ENCODE measurements at regions not wholly inside any gene's neighbourhood (a gene's known extent, or its start where the extent isn't known, plus 50 kb on each side); places are given as distances from the start of the nearest gene placed in this dataset.
"Not testable (repeated sequence)": the region's sequence is repeated elsewhere in the genome, so short reads cannot be mapped to it uniquely, and the experiment has no call there.

DNA sequence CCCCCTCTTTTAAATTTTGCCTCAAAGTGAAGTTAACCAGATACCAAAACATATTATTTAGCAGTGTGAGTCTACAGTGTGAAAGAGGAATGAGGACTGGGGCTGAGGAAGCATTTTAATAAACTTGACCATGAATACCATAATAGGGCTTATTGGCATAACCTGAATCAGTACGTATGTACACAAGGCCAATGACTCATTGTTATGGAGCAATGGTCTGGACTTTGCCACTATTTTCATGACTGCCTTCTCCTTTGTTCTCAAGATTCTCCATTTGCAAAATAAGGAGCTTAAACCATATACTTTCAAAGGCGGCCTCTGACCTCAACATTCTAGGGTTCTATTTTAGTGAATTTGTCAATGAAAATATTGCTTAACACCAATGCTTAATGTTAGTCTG, 102.8 kb upstream of the OR13H1 start:
- no peak overlapping the region for H3K4me3 ChIP-seq
- H3K9me3 Mint-ChIP-seq, result no peaks in the 10 kb centered on the region
- H3K27ac ChIP-seq, result no peak overlapping the region
- no peaks in the 10 kb centered on the region for H4K20me1 ChIP-seq (ENCODE audit: low read depth)
- H3K27me3 ChIP-seq, result no peaks in the 10 kb centered on the region
- H3K79me2 ChIP-seq (ENCODE audit: low read depth), result no peaks in the 10 kb centered on the region
- no peak for DNase-seq (ENCODE audit: low spot score)
- H3K36me3 ChIP-seq, result no peaks in the 10 kb centered on the region
- peaks cover 9% of the 10 kb centered on the region for H3K4me1 Mint-ChIP-seq
- H3K27me3 Mint-ChIP-seq (ENCODE audit: insufficient read depth, low read depth), result no peaks in the 10 kb centered on the region
- no peak overlapping the region for H3K4me2 ChIP-seq
- no peak overlapping the region for H3K27ac Mint-ChIP-seq
- H3K4me1 ChIP-seq, result no peaks in the 10 kb centered on the region
- TF ChIP-seq, protein P1, sequence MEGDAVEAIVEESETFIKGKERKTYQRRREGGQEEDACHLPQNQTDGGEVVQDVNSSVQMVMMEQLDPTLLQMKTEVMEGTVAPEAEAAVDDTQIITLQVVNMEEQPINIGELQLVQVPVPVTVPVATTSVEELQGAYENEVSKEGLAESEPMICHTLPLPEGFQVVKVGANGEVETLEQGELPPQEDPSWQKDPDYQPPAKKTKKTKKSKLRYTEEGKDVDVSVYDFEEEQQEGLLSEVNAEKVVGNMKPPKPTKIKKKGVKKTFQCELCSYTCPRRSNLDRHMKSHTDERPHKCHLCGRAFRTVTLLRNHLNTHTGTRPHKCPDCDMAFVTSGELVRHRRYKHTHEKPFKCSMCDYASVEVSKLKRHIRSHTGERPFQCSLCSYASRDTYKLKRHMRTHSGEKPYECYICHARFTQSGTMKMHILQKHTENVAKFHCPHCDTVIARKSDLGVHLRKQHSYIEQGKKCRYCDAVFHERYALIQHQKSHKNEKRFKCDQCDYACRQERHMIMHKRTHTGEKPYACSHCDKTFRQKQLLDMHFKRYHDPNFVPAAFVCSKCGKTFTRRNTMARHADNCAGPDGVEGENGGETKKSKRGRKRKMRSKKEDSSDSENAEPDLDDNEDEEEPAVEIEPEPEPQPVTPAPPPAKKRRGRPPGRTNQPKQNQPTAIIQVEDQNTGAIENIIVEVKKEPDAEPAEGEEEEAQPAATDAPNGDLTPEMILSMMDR (IDR thresholded peaks at IDR 0.05), result no peak
- TF ChIP-seq EZH2phosphoT487 (IDR thresholded peaks at IDR 0.05) (no peak), EZH2 (IDR thresholded peaks at IDR 0.05) (no peak)
- no peak overlapping the region for H2AFZ ChIP-seq (replicated peaks)
- no peak overlapping the region for H3K9ac ChIP-seq
- no peaks in the 10 kb centered on the region for H3K36me3 Mint-ChIP-seq
- H3F3A ChIP-seq (ENCODE audit: low read depth), result no peaks in the 10 kb centered on the region
- peaks cover 3% of the 10 kb centered on the region for H3K9me3 ChIP-seq (ENCODE audit: low read depth)
- H3K4me3 Mint-ChIP-seq, result no peak overlapping the region

DNA sequence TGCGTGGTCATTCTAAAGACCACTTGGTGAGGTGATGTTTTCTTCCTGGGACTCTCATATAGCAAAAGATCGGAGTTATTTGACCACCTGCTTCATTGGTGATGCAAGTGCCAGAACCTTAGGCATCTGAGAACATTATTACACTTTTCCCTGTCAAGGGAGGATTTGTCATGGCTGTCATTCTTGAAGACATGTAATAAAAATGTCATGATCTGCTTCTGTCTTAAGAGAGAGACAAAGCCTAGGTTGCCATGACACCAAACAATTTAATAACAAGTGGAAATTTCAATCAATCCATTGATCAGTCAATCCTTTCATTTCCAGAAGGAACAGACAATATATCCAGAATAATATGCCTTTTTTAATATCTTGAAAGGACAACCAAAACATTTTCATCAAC, 97.9 kb upstream of the OR13H1 start:
- H3K9me3 ChIP-seq (ENCODE audit: low read depth), result no peaks in the 10 kb centered on the region
- H3K4me3 Mint-ChIP-seq, result no peak overlapping the region
- no peak for TF ChIP-seq EZH2 (IDR thresholded peaks at IDR 0.05)
- TF ChIP-seq, protein P1 (IDR thresholded peaks at IDR 0.05), result no peak
- no peak for TF ChIP-seq EZH2phosphoT487 (IDR thresholded peaks at IDR 0.05)
- no peak overlapping the region for H3K27ac ChIP-seq
- no peak overlapping the region for H3K27ac Mint-ChIP-seq
- H3K4me3 ChIP-seq, result no peak overlapping the region
- no peaks in the 10 kb centered on the region for H3K36me3 Mint-ChIP-seq
- H3K79me2 ChIP-seq (ENCODE audit: low read depth), result no peaks in the 10 kb centered on the region
- no peaks in the 10 kb centered on the region for H4K20me1 ChIP-seq (ENCODE audit: low read depth)
- no peak overlapping the region for H3K9ac ChIP-seq
- H2AFZ ChIP-seq (replicated peaks), result no peak overlapping the region
- H3K4me2 ChIP-seq, result no peak overlapping the region
- no peaks in the 10 kb centered on the region for H3K4me1 ChIP-seq
- peaks cover 8% of the 10 kb centered on the region for H3K9me3 Mint-ChIP-seq
- H3K4me1 Mint-ChIP-seq, result peaks cover 9% of the 10 kb centered on the region
- H3K36me3 ChIP-seq, result no peaks in the 10 kb centered on the region
- no peak for DNase-seq (ENCODE audit: low spot score)
- peaks cover 2% of the 10 kb centered on the region for H3K27me3 Mint-ChIP-seq (ENCODE audit: insufficient read depth, low read depth)
- no peaks in the 10 kb centered on the region for H3F3A ChIP-seq (ENCODE audit: low read depth)
- no peaks in the 10 kb centered on the region for H3K27me3 ChIP-seq

GRCh38 chrX:131461855-131462254, 82.0 kb upstream of the OR13H1 start:
- DNase-seq (ENCODE audit: low spot score); H3K27me3 Mint-ChIP-seq (ENCODE audit: insufficient read depth, low read depth); H3K36me3 ChIP-seq; H3K27ac Mint-ChIP-seq; H3F3A ChIP-seq (ENCODE audit: low read depth); H3K4me3 ChIP-seq; H3K27ac ChIP-seq; H4K20me1 ChIP-seq (ENCODE audit: low read depth); H2AFZ ChIP-seq (replicated peaks); H3K4me1 ChIP-seq; H3K4me2 ChIP-seq; H3K79me2 ChIP-seq (ENCODE audit: low read depth); H3K36me3 Mint-ChIP-seq; H3K27me3 ChIP-seq; H3K4me1 Mint-ChIP-seq; H3K9ac ChIP-seq; H3K4me3 Mint-ChIP-seq: not testable (repeated sequence)
- peaks cover 14% of the 10 kb centered on the region for H3K9me3 ChIP-seq (ENCODE audit: low read depth)
- H3K9me3 Mint-ChIP-seq, result peaks cover 35% of the 10 kb centered on the region

DNA sequence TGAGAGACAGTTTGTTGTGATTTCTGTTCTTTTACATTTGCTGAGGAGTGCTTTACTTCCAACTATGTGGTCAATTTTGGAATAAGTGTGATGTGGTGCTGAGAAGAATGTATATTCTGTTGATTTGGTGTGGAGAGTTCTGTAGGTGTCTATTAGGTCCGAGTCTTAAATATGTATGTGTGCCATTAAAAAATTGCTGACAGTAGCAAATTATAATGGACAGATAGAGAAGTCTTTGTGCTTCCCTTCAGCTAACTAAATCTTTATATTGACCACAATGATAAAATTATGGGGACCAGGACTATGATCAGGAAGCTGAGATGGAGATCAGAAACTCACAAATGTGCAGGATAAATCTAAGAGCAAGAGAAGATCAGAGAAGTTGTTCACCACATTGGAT, 70.1 kb upstream of the OR13H1 start:
- not testable (repeated sequence) for H3K27me3 Mint-ChIP-seq (ENCODE audit: insufficient read depth, low read depth); H3K4me3 Mint-ChIP-seq; H3K27ac ChIP-seq; H3K4me2 ChIP-seq; H3K79me2 ChIP-seq (ENCODE audit: low read depth); H2AFZ ChIP-seq (replicated peaks); H3K36me3 ChIP-seq; H3K9ac ChIP-seq; H3K36me3 Mint-ChIP-seq; H3K4me3 ChIP-seq; H4K20me1 ChIP-seq (ENCODE audit: low read depth); H3K4me1 Mint-ChIP-seq; H3K9me3 Mint-ChIP-seq; DNase-seq (ENCODE audit: low spot score); H3K27ac Mint-ChIP-seq; H3K4me1 ChIP-seq; H3K27me3 ChIP-seq
- H3K9me3 ChIP-seq (ENCODE audit: low read depth), result peaks cover 14% of the 10 kb centered on the region
- peaks cover 10% of the 10 kb centered on the region for H3F3A ChIP-seq (ENCODE audit: low read depth)

Data from neural progenitor cell (in vitro differentiated cells).